Vagina (tissue), 2 donors: ENCODE measurements at regions not wholly inside any gene's neighbourhood (a gene's known extent, or its start where the extent isn't known, plus 50 kb on each side); places are given as distances from the start of the nearest gene placed in this dataset.

ENCODE experiments used
- CTCF ChIP-seq, 3 experiments: fragments of 450-650 bp in 2 of 3; fragments of 200-600 bp in 1 of 3; sonication (generic) in 1 of 3; IDR thresholded peaks; one replicate each; pipeline ENCODE4 v1.5.1; 2017 to 2019; ENCODE audit warnings: antibody characterized with exemption in 3 of 3, mild to moderate bottlenecking in 2 of 3, moderate library complexity in 2 of 3
- POLR2A ChIP-seq, 2 donors: fragments of 450-650 bp; IDR thresholded peaks; one replicate each; pipeline ENCODE4 v1.6.1; 2017; ENCODE audit warnings: antibody characterized with exemption in 2 of 2, mild to moderate bottlenecking in 2 of 2, moderate library complexity in 2 of 2

- no peak for TF ChIP-seq CTCF (IDR thresholded peaks at IDR 0.05)
- no peak for TF ChIP-seq POLR2A (IDR thresholded peaks at IDR 0.05)
Observed at GRCh38 chr6:48606618-48607017, 495.6 kb upstream of the PTCHD4 start.
